ENCODE measurements at regions not wholly inside any gene's neighbourhood (a gene's known extent, or its start where the extent isn't known, plus 50 kb on each side); places are given as distances from the start of the nearest gene placed in this dataset.

DNA sequence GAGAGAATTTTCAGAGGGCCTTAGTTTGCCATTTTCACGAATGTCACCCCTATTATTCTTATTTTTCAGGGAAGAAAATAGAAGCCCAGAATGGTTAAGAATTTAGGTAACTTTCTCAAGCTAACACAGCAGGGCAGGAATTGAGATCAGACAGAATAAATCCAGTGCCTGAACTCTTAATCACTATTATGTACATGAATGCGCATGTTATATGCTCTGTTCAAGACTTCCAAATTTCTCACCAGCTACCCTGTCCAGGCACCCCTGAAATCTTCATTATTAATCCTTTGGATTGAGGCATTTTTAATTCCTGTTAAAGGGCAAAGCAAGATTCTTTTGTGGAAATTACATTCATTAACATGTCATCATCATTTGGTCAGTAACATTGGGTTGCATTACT, 218.4 kb downstream of the ACTR3 start:
- no peak overlapping the region for H3K4me3 ChIP-seq (ENCODE audit: low read length)
- Mint-ChIP-seq H3K4me3 (no peak overlapping the region), H3K36me3 (peaks cover 0 to 9% (median 4%) of the 10 kb centered on the region in 5 donors), H3K27me3 (peaks cover 0 to 41% (median 37%) of the 10 kb centered on the region in 5 donors), H3K27ac (no peak overlapping the region), H3K9me3 (peaks cover 0 to 34% (median 14%) of the 10 kb centered on the region in 11 donors), H3K4me1 (peaks cover 0 to 1% (median 0%) of the 10 kb centered on the region in 7 donors)
- intact Hi-C loops (cut with micrococcal nuclease), result no loop called here
- POLR2A ChIA-PET, result no interaction called here
- ATAC-seq (no peak), DNase-seq (no peak)
- H3K36me3 ChIP-seq (ENCODE audit: control insufficient read depth in 2 of 3, insufficient read depth in 3 of 3, low read length in 3 of 3), result no peaks in the 10 kb centered on the region
- H3K27ac ChIP-seq (ENCODE audit: low read depth, low read length), result no peak overlapping the region
- no peaks in the 10 kb centered on the region for H3K4me1 ChIP-seq (ENCODE audit: control insufficient read depth in 2 of 2, insufficient read depth in 2 of 2, low read length in 2 of 2)
- CTCF ChIA-PET, result no interaction called here
- peaks cover 0 to 4% of the 10 kb centered on the region in 2 donors for H3K27me3 ChIP-seq (ENCODE audit: control insufficient read depth in 2 of 2, insufficient read depth in 2 of 2, low read length in 2 of 2)
- H3K9me3 ChIP-seq (ENCODE audit: control insufficient read depth in 2 of 3, low read length in 3 of 3), result peaks cover 0 to 8% (median 0%) of the 10 kb centered on the region in 3 experiments

DNA sequence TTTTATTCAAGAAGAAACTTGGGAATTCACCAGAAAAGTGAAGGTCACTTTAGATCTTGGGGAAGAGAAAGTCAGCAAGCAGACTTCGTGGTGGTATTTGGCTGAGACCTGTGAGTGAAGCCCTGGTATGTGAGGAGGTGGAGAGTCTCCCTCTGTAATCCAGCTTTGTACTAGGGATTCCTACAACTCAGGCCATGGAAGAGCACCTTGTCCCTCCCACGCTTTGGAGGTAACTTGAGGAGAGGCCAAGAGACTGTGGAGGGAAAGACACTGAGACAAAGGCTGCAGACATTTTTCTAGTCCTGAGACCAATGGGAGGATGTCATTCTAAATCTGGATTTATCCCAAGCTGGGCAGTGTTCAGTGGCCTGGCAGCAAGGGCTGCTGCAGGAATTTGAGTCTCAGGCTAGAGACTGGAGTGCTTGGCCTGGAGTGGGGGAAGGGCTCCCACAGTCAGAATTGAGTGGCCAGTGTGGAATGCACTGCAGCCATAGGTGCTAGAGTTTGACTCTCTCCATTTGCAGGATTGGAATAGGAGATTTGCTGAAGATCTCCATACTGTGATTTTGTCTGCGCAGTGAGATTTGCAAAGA, 219.0 kb downstream of the ACTR3 start:
- H3K27ac Mint-ChIP-seq, result no peak overlapping the region
- Histone ChIP-seq H3K9me3 (ENCODE audit: control insufficient read depth in 2 of 3, low read length in 3 of 3) (peaks cover 0 to 8% (median 0%) of the 10 kb centered on the region in 3 experiments), H3K36me3 (ENCODE audit: control insufficient read depth in 2 of 3, insufficient read depth in 3 of 3, low read length in 3 of 3) (no peaks in the 10 kb centered on the region), H3K27me3 (ENCODE audit: control insufficient read depth in 2 of 2, insufficient read depth in 2 of 2, low read length in 2 of 2) (peaks cover 0 to 4% of the 10 kb centered on the region in 2 donors), H3K4me3 (ENCODE audit: low read length) (no peak overlapping the region), H3K4me1 (ENCODE audit: control insufficient read depth in 2 of 2, insufficient read depth in 2 of 2, low read length in 2 of 2) (no peaks in the 10 kb centered on the region), H3K27ac (ENCODE audit: low read depth, low read length) (no peak overlapping the region)
- ChIA-PET CTCF (no interaction called here), POLR2A (no interaction called here)
- DNase-seq (no peak), ATAC-seq (no peak)
- no peak overlapping the region for H3K4me3 Mint-ChIP-seq
- peaks cover 0 to 1% (median 0%) of the 10 kb centered on the region in 7 donors for H3K4me1 Mint-ChIP-seq
- H3K27me3 Mint-ChIP-seq, result peaks cover 0 to 45% (median 41%) of the 10 kb centered on the region in 5 donors
- intact Hi-C loops (cut with micrococcal nuclease), result no loop called here
- peaks cover 0 to 5% (median 4%) of the 10 kb centered on the region in 5 donors for H3K36me3 Mint-ChIP-seq
- H3K9me3 Mint-ChIP-seq, result peaks cover 0 to 29% (median 14%) of the 10 kb centered on the region in 11 donors

DNA sequence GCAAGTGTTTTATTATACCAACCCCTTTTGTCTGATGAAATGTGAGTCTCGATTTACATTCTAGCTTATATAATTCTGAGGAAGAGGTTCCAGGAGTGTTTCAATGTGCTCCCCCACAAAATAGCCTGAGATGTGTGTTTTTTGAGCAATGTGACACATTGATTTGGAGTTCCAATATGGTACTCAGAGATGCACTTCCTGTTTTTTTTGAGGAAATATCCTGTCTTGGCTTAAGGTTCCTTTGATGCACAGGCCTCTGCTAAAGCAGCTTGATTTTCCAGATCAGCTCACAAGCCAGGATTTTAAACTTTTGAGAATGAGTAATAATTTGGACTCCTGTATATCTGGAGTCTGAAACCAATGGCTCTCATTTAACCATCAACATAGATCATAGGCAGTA, 221.4 kb downstream of the ACTR3 start:
- DNase-seq (no peak), ATAC-seq (no peak)
- POLR2A ChIA-PET, result no interaction called here
- H3K27me3 Mint-ChIP-seq, result peaks cover 0 to 48% (median 42%) of the 10 kb centered on the region in 5 donors
- no peaks in the 10 kb centered on the region for H3K36me3 ChIP-seq (ENCODE audit: control insufficient read depth in 2 of 3, insufficient read depth in 3 of 3, low read length in 3 of 3)
- no peak overlapping the region for H3K27ac ChIP-seq (ENCODE audit: low read depth, low read length)
- H3K9me3 ChIP-seq (ENCODE audit: control insufficient read depth in 2 of 3, low read length in 3 of 3), result no peaks in the 10 kb centered on the region
- no peaks in the 10 kb centered on the region for H3K36me3 Mint-ChIP-seq
- intact Hi-C loops (cut with micrococcal nuclease), result no loop called here
- H3K27ac Mint-ChIP-seq, result no peak overlapping the region
- no peaks in the 10 kb centered on the region for H3K4me1 ChIP-seq (ENCODE audit: control insufficient read depth in 2 of 2, insufficient read depth in 2 of 2, low read length in 2 of 2)
- CTCF ChIA-PET, result no interaction called here
- peaks cover 0 to 10% (median 3%) of the 10 kb centered on the region in 11 donors for H3K9me3 Mint-ChIP-seq
- H3K27me3 ChIP-seq (ENCODE audit: control insufficient read depth in 2 of 2, insufficient read depth in 2 of 2, low read length in 2 of 2), result peaks cover 0 to 4% of the 10 kb centered on the region in 2 donors
- H3K4me1 Mint-ChIP-seq, result peaks cover 0 to 1% (median 0%) of the 10 kb centered on the region in 7 donors
- no peak overlapping the region for H3K4me3 ChIP-seq (ENCODE audit: low read length)
- no peak overlapping the region for H3K4me3 Mint-ChIP-seq

DNA sequence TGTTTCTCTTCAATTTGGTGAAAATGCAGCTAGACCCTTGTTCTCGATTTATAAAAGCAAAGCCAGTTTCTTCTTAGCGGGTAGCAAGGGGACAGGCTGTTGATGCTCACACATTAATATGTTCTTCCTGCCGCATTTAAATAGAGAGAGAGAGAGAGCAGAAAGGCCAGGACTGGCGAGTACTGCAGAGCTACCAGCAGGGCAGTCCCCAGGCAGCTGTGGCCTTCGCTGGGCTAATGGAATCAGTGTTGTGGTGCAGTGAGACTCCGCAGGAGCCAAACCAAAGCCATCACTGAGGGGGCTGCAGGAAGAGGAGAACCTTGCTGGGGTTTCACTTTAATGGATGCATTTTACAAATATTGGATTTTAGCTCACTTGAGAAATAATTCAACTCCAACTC, 223.6 kb downstream of the ACTR3 start:
- no peaks in the 10 kb centered on the region for H3K27me3 ChIP-seq (ENCODE audit: control insufficient read depth in 2 of 2, insufficient read depth in 2 of 2, low read length in 2 of 2)
- H3K9me3 Mint-ChIP-seq, result peaks cover 0 to 3% (median 0%) of the 10 kb centered on the region in 11 donors
- POLR2A ChIA-PET, result no interaction called here
- CTCF ChIA-PET, result no interaction called here
- DNase-seq, result no peak
- H3K4me3 ChIP-seq (ENCODE audit: low read length), result no peak overlapping the region
- H3K36me3 Mint-ChIP-seq, result no peaks in the 10 kb centered on the region
- no peak overlapping the region for H3K27ac ChIP-seq (ENCODE audit: low read depth, low read length)
- H3K4me3 Mint-ChIP-seq, result no peak overlapping the region
- no peaks in the 10 kb centered on the region for H3K9me3 ChIP-seq (ENCODE audit: control insufficient read depth in 2 of 3, low read length in 3 of 3)
- H3K36me3 ChIP-seq (ENCODE audit: control insufficient read depth in 2 of 3, insufficient read depth in 3 of 3, low read length in 3 of 3), result no peaks in the 10 kb centered on the region
- H3K27ac Mint-ChIP-seq, result no peak overlapping the region
- no peaks in the 10 kb centered on the region for H3K4me1 ChIP-seq (ENCODE audit: control insufficient read depth in 2 of 2, insufficient read depth in 2 of 2, low read length in 2 of 2)
- ATAC-seq, result no peak
- intact Hi-C loops (cut with micrococcal nuclease), result no loop called here
- peaks cover 0 to 1% (median 0%) of the 10 kb centered on the region in 7 donors for H3K4me1 Mint-ChIP-seq
- H3K27me3 Mint-ChIP-seq, result peaks cover 0 to 49% (median 41%) of the 10 kb centered on the region in 5 donors

DNA sequence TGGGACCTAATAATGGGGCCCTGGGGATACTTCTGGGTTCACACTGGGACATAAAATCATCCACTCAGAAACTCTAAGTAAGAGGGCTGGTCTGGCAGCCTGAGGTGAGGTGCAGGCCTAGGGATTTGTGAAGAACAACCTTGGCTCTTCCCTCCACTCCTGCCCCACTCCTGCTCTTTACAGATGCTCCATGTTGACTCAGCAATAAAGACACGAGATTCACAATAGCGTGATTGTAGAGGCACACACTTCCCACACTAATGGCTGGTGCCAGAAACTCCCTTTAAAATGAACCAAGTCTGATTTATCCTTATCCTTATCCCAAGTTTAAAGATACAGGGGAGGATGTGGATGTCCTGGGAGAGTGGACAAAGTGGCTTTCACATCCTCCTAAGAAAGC, 228.2 kb downstream of the ACTR3 start:
- no peak for ATAC-seq
- intact Hi-C loops (cut with micrococcal nuclease), result no loop called here
- no peak overlapping the region for H3K27ac Mint-ChIP-seq
- no peak for DNase-seq
- H3K4me3 Mint-ChIP-seq, result no peak overlapping the region
- Histone ChIP-seq H3K36me3 (ENCODE audit: control insufficient read depth in 2 of 3, insufficient read depth in 3 of 3, low read length in 3 of 3) (no peaks in the 10 kb centered on the region), H3K9me3 (ENCODE audit: control insufficient read depth in 2 of 3, low read length in 3 of 3) (no peaks in the 10 kb centered on the region), H3K27me3 (ENCODE audit: control insufficient read depth in 2 of 2, insufficient read depth in 2 of 2, low read length in 2 of 2) (no peaks in the 10 kb centered on the region), H3K4me1 (ENCODE audit: control insufficient read depth in 2 of 2, insufficient read depth in 2 of 2, low read length in 2 of 2) (no peaks in the 10 kb centered on the region), H3K4me3 (ENCODE audit: low read length) (no peak overlapping the region), H3K27ac (ENCODE audit: low read depth, low read length) (no peak overlapping the region)
- H3K27me3 Mint-ChIP-seq, result peaks cover 2 to 27% (median 21%) of the 10 kb centered on the region in 5 donors
- ChIA-PET CTCF (no interaction called here), POLR2A (no interaction called here)
- no peaks in the 10 kb centered on the region for H3K4me1 Mint-ChIP-seq
- no peaks in the 10 kb centered on the region for H3K36me3 Mint-ChIP-seq
- H3K9me3 Mint-ChIP-seq, result no peaks in the 10 kb centered on the region

DNA sequence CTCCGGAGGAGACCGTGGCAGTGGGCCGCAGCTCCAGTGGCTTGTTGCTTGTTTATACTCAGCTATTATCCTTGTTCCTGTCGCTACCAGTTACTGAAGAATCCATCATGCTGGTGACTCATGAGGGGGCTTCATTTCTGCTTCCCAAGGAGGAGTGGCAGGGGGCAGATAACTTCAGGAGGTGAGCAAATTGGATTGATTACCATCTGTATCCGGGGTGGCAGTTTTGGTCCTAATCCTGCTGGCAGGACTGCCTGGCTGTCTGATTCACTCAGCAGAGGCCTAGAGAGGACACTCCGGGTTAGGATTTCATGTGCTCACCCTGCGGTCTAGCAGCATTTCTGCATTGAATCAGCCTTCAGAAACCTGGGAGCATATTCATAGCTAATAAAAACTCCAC, 230.0 kb downstream of the ACTR3 start:
- Mint-ChIP-seq H3K9me3 (no peaks in the 10 kb centered on the region), H3K27me3 (peaks cover 2 to 21% (median 15%) of the 10 kb centered on the region in 5 donors), H3K4me1 (no peaks in the 10 kb centered on the region), H3K27ac (no peak overlapping the region), H3K36me3 (no peaks in the 10 kb centered on the region), H3K4me3 (no peak overlapping the region)
- intact Hi-C loops (cut with micrococcal nuclease), result no loop called here
- no peak for ATAC-seq
- POLR2A ChIA-PET, result no interaction called here
- CTCF ChIA-PET, result no interaction called here
- DNase-seq, result no peak
- H3K9me3 ChIP-seq (ENCODE audit: control insufficient read depth in 2 of 3, low read length in 3 of 3), result no peaks in the 10 kb centered on the region
- no peaks in the 10 kb centered on the region for H3K27me3 ChIP-seq (ENCODE audit: control insufficient read depth in 2 of 2, insufficient read depth in 2 of 2, low read length in 2 of 2)
- no peak overlapping the region for H3K4me3 ChIP-seq (ENCODE audit: low read length)
- H3K36me3 ChIP-seq (ENCODE audit: control insufficient read depth in 2 of 3, insufficient read depth in 3 of 3, low read length in 3 of 3), result no peaks in the 10 kb centered on the region
- H3K4me1 ChIP-seq (ENCODE audit: control insufficient read depth in 2 of 2, insufficient read depth in 2 of 2, low read length in 2 of 2), result no peaks in the 10 kb centered on the region
- H3K27ac ChIP-seq (ENCODE audit: low read depth, low read length), result no peak overlapping the region

DNA sequence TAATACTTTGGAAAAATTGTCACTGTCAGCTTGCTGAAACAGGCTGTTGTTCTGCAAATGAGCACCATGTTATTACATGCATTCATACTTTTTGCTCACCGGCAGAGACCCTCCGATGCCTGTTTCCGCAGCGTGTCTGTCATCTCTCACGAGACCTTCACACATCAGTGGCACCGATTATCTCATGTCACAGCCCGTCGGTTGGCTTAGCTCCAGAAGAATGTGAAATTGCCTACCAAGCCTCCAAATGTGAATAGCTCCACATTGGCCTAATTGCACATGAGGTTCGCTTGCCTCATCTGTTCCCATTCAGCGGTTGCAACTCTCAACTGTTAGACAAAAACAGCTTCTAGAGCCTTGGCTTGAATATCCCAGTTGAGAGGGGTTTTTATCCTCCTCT, 233.0 kb downstream of the ACTR3 start:
- Mint-ChIP-seq H3K4me1 (no peaks in the 10 kb centered on the region), H3K4me3 (no peak overlapping the region), H3K9me3 (no peaks in the 10 kb centered on the region), H3K27ac (no peak overlapping the region), H3K36me3 (no peaks in the 10 kb centered on the region), H3K27me3 (peaks cover 0 to 15% (median 8%) of the 10 kb centered on the region in 5 donors)
- intact Hi-C loops (cut with micrococcal nuclease), result no loop called here
- H3K4me1 ChIP-seq (ENCODE audit: control insufficient read depth in 2 of 2, insufficient read depth in 2 of 2, low read length in 2 of 2), result no peaks in the 10 kb centered on the region
- H3K4me3 ChIP-seq (ENCODE audit: low read length), result no peak overlapping the region
- ChIA-PET CTCF (no interaction called here), POLR2A (no interaction called here)
- no peaks in the 10 kb centered on the region for H3K36me3 ChIP-seq (ENCODE audit: control insufficient read depth in 2 of 3, insufficient read depth in 3 of 3, low read length in 3 of 3)
- no peak for ATAC-seq
- no peak for DNase-seq
- H3K27me3 ChIP-seq (ENCODE audit: control insufficient read depth in 2 of 2, insufficient read depth in 2 of 2, low read length in 2 of 2), result no peaks in the 10 kb centered on the region
- H3K9me3 ChIP-seq (ENCODE audit: control insufficient read depth in 2 of 3, low read length in 3 of 3), result no peaks in the 10 kb centered on the region
- H3K27ac ChIP-seq (ENCODE audit: low read depth, low read length), result no peak overlapping the region
